ENCODE measurements at regions not wholly inside any gene's neighbourhood (a gene's known extent, or its start where the extent isn't known, plus 50 kb on each side); places are given as distances from the start of the nearest gene placed in this dataset.

DNA sequence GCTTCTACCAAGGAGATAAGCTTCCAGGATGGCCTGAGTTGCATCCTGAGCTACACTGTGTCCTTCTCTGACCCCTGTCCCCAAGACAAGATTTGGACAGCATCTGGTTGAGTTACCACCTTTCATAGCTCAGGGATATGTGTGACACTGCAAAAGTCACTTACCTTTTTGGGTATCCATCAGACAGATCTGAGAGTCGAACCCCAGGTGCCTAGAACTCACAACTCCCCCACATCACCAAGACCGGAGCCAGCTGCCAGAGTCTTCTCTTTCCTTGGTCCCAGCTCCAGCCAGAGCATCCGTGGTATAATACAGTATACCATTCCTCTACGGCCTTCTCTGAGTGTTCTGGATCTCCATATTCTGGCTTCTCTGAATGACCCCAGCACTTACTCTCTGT, 133.0 kb downstream of the CD83 start:
- H3K4me3 ChIP-seq (ENCODE audit: low read depth, low read length), result no peak overlapping the region

- no peak overlapping the region for H3K4me3 ChIP-seq (ENCODE audit: low read depth, low read length)
Measured at GRCh38 chr6:14252271-14252850, 134.8 kb downstream of the CD83 start.

DNA sequence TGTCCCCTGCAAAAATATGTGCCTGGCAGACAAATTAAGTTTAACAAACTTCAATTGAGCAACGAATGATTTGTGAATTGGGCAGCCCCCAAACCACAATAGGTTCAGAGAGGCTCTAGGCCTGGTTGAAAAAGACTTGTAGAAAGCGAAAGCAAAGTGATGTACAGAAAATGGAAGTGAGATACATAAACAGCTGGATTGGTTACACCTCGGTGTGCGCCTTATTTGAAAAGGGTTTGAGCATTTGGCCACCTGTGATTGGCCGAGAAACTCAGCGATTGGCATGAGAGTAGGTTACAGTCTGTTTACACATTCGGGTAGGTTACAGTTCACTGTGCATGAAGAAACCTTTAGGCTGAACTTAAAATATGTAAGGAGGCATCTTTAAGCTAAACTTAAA, 136.9 kb downstream of the CD83 start:
- no peak overlapping the region for H3K4me3 ChIP-seq (ENCODE audit: low read depth, low read length)

DNA sequence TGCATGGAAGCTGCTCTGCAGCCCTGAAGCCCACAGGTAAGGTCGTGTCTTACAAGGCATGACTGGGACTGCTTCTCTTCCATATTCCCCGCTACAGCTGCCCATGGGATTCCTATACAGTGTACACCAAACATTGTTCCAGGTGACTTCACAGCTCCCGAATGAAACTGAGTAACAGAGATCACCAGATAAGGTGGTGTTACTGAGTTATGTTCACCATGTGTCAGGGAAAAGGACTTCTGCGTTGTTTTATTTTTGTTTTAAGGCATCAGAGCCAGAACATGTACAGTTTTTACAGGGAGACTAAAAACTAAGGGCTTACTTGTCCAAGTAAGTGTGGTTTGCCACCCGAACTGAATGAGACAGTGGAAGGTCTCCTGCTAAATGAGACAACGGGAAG, 138.3 kb downstream of the CD83 start:
- no peak overlapping the region for H3K4me3 ChIP-seq (ENCODE audit: low read depth, low read length)

- H3K4me3 ChIP-seq (ENCODE audit: low read depth, low read length), result no peak overlapping the region
Measured at GRCh38 chr6:14258117-14258516, 140.5 kb downstream of the CD83 start.

- H3K4me3 ChIP-seq (ENCODE audit: low read depth, low read length), result no peak overlapping the region
Measured at GRCh38 chr6:14258695-14259593, 141.4 kb downstream of the CD83 start.

- H3K4me3 ChIP-seq (ENCODE audit: low read depth, low read length), result no peak overlapping the region
Measured at GRCh38 chr6:14259594-14260152, 142.1 kb downstream of the CD83 start.

DNA sequence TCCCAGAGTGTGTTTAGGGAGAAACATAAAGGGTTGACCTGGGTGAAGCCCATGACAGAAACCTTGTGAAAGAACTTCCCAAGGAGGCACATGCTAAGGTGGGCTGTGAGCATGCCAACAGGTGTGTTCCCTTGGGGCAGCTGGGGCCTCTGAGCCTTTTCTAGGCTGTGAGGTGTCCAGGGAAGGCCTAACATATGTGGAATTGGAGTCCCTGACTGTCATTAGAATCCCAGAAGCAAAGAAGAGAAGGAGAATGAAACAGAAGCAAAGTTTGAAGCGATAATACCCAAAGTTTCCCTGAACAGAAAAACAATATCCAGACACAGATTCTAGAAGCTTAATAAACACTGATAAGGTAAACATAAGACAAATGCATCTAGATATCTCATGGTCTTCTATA, 143.3 kb downstream of the CD83 start:
- no peak overlapping the region for H3K4me3 ChIP-seq (ENCODE audit: low read depth, low read length)

GRCh38 chr6:14263881-14264424, 146.4 kb downstream of the CD83 start:
- H3K4me3 ChIP-seq (ENCODE audit: low read depth, low read length), result no peak overlapping the region

DNA sequence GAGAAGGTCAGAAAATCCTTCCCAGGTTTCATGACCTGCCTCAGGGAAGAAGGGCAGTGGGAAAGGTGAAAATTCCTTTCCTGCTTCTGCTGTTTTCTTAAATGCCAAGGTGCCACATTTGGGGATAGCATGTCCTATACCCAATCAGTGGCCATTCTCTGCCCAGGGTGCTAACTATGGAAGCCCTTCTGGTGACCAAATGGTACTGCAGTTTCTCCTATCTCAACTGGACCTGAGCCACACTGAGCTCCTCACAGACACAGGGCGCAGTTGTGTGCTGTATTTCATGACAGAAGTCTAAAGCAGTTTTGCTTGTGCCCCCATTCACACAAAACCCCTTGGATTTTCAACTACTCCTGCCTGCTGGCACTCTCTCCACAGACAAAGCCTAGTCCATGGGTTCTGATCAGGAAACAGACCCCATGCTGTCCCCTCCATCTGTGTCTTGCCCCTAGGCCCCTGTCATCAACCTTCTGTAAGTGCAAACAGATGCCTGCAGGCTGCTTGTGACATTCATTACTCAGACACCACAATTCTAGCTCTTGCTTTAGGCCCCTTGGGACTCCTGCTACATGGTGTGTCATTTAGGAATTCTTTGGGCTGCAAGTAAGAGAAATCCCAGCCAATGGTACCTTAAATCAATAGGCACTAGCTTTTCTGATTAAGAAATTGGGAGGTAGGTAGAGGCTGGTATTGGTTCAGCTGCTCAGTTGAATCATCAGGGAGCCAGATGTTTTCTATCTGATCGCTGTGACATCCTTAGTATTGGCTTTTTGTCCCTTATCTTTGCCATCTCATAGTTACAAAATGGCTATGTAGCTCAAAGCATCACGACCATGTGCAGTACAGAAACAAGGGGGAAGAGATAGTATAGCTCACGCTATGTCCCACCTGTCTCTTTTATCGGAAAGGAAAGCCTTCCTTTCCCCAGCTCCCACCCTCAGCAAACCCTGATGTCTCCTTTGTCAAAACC, 147.8 kb downstream of the CD83 start:
- H3K4me3 ChIP-seq (ENCODE audit: low read depth, low read length), result no peak overlapping the region

DNA sequence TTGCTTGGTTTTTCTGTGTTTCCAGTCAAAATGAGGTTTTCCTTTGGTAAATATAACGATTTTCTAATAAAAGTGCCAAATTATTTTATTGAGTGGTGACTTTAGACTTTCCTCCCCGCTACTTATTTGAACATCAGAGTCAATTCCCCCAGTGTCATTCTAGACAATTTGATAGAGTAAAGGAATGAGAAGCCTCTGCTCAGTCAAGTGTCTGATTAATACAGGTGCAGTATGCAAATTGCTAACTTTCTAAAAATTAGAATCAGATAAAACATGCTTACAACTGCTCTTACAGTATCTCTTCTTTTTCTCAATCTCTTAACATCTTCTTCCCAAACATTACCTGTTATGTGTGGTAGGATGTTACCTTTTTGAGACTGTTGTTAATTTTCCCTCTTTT, 148.7 kb downstream of the CD83 start:
- H3K4me3 ChIP-seq (ENCODE audit: low read depth, low read length), result no peak overlapping the region

DNA sequence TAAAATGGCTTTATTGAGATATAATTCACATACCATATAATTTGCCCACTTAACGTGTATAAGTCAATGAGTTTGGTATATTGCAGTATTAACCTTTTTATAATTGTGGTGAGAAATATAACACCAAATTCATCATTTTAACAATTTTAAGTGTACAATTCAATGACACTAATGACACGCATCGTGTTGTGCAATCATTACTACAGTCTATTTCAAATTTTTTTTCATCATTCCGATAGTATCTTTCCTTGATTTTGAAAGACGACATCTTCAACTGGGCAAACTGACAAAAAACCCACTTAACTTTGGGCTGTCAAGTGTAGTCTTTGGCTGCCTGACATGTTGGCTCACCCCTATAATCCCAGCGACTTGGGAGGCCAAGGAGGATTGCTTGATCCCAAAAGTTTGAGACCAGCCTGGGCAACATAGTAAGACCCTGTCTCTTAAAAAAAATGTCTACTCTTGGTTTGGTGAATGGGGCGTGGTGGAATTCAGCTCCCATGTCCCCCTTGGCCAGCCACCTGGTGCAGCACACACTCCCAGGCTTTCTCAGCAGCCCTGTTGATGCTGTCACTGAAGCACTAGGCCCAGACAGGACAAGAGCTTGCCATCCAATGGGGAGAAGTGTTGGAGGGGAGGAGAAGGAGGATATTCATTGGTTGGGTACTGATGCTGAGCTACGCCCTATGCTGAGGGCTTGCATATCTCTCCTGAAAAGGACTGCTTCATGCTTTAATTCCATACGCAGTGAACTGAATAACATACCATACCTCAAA, 150.5 kb downstream of the CD83 start:
- no peak overlapping the region for H3K4me3 ChIP-seq (ENCODE audit: low read depth, low read length)

- no peak overlapping the region for H3K4me3 ChIP-seq (ENCODE audit: low read depth, low read length)
Measured at GRCh38 chr6:14269436-14269835, 151.9 kb downstream of the CD83 start.

GRCh38 chr6:14270142-14270893, 152.7 kb downstream of the CD83 start:
- no peak overlapping the region for H3K4me3 ChIP-seq (ENCODE audit: low read depth, low read length)

DNA sequence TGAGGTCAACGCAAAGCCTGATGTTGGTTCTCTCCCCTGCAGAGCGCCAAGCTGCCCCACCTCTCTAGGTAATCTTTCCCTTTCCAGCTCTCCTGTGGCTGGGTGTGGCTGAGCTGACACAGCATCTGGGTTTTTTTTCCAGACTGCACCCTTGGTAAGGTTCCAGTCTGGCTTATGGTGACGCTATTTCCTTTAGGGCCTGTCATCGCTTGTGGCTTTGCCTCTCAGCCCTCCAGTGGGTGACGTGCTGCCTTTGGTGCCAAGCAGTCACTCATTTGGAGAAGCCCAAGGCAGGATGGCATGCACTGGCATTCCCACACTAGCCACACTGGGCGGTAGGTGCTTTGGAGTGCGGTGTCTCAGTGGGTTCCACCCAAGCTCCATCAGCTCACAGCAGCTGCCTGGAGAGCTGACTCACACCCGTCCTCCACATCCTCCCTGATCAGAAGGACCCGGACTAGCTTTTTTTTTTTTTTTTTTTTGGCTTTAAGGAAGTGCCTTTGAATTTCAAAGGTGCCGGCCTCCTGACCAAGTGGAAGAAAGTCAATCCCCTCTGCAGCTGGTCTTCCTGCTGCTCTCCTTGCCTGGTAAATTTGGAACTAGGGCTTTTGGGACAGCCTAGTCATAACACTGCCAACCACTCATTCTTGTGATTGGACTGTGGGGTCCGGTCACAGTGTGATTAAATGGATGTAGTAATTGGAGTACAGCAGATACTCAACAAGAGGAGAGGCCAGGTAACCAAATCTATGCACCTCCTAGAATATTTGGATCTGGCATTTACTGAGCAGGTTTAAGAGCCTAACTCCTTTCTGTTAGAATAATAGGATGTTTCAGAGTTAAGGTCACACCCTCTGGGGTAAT, 153.6 kb downstream of the CD83 start:
- H3K4me3 ChIP-seq (ENCODE audit: low read depth, low read length), result no peak overlapping the region

DNA sequence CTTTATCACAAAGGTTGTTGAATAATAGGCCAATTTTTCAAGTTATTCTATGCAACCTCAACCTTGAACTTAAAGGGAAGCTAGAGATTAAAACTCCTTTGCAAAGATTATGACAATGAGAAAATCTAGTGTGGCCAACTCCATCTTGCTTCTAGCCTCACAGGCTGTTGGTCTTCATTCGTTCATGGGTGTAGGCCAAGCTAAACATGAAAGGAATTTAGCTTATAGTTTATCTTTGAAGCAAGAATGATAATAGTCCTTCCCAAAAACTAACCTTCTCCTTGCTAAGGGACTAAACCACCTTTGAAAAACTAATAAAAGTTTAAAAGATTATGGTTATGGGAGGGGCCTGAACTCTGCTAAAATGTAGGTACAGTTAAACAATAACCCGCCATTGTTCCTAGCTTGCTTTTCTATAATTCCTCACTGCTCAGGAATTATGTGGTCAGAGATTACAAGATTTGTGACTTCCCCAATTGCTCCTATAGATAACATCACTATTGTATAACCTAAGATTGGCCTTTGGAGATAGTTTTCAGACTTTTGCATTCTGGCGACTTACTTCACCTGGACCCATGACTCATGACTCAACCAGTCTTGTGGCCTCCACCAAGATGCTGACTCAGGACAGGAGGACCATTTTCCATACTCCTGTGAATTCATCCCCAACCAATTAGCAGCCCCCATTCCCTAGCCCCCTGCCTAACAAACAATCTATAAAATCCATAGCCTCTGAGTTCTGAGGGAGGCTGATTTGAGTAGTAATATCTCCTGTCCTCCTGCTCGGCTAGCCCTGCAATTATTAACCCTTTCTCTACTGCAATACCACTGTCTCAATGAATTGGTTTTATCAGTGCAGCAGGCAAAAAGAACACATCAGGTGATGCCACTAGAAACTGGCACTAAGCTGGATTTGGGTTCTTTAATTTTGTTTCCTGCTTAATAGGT, 154.5 kb downstream of the CD83 start:
- no peak overlapping the region for H3K4me3 ChIP-seq (ENCODE audit: low read depth, low read length)

- H3K4me3 ChIP-seq (ENCODE audit: low read depth, low read length), result no peak overlapping the region
Measured at GRCh38 chr6:14272737-14273085, 155.1 kb downstream of the CD83 start.

All from iPS-11a (cell line).